Esophagus (tissue), 2 donors: ENCODE measurements at regions not wholly inside any gene's neighbourhood (a gene's known extent, or its start where the extent isn't known, plus 50 kb on each side); places are given as distances from the start of the nearest gene placed in this dataset.

Experiments
- H3K27ac ChIP-seq, 2 donors: one replicate each; pipeline ENCODE4 v1.5.1; 2013; ENCODE audit warnings: low read depth in 2 of 2, mild to moderate bottlenecking in 2 of 2, inconsistent platforms in 1 of 2, low read length in 1 of 2, moderate library complexity in 1 of 2
- H3K27me3 ChIP-seq, 2 donors: one replicate each; pipeline ENCODE4 v1.6.1; 2013; ENCODE audit warnings: low read length in 2 of 2, control low read depth in 1 of 2, mild to moderate bottlenecking in 1 of 2; ENCODE audit not compliant: insufficient read depth in 2 of 2, control insufficient read depth in 1 of 2
- H3K36me3 ChIP-seq, 2 donors: one replicate each; pipeline ENCODE4 v1.6.1; 2013; ENCODE audit warnings: low read length in 1 of 2; ENCODE audit not compliant: control insufficient read depth in 2 of 2, insufficient read depth in 2 of 2
- H3K4me1 ChIP-seq, 2 donors: one replicate each; pipeline ENCODE4 v1.6.1; 2013; ENCODE audit warnings: low read length in 1 of 2; ENCODE audit not compliant: control insufficient read depth in 2 of 2, insufficient read depth in 2 of 2
- H3K4me3 ChIP-seq, 2 donors: one replicate each; pipeline ENCODE4 v1.5.1; 2013; ENCODE audit warnings: low read length in 2 of 2, mild to moderate bottlenecking in 2 of 2, low read depth in 1 of 2, moderate library complexity in 1 of 2
- H3K9me3 ChIP-seq, 2 donors: one replicate each; pipeline ENCODE4 v1.6.1; 2013; ENCODE audit warnings: mild to moderate bottlenecking in 2 of 2, low read depth in 1 of 2, low read length in 1 of 2, moderate library complexity in 1 of 2; ENCODE audit not compliant: control insufficient read depth in 2 of 2, insufficient read depth in 1 of 2
- WGBS, 2 donors: extraction: QIAGEN DNeasy Blood & Tissue Kit; methylation state at CpG; one replicate each; pipeline ENCODE4 v1.1.7; 2013; 5-methylcytosine and 5-hydroxymethylcytosine counted together
- donor health status: healthy with polysubstance abuse.
- donor health status: Bipolar disorder and iron deficiency.

GRCh38 chr2:122367646-122368010 is 612.2 kb downstream of the TSN start:
- Histone ChIP-seq H3K27me3 (no peaks in the 10 kb centered on the region), H3K4me1 (no peaks in the 10 kb centered on the region), H3K9me3 (no peaks in the 10 kb centered on the region), H3K36me3 (no peaks in the 10 kb centered on the region), H3K27ac (no peak overlapping the region), H3K4me3 (no peak overlapping the region)
- WGBS, 2 donors, result 58 to 59% methylated on average over 2 of the region's 2 CpGs

GRCh38 chr2:122368576-122369243 is 613.3 kb downstream of the TSN start:
- Histone ChIP-seq H3K27me3 (no peaks in the 10 kb centered on the region), H3K36me3 (no peaks in the 10 kb centered on the region), H3K27ac (no peak overlapping the region), H3K4me1 (no peaks in the 10 kb centered on the region), H3K4me3 (no peak overlapping the region), H3K9me3 (no peaks in the 10 kb centered on the region)
- 39 to 48% methylated on average over 1 of the region's 1 CpG for WGBS, 2 donors

DNA sequence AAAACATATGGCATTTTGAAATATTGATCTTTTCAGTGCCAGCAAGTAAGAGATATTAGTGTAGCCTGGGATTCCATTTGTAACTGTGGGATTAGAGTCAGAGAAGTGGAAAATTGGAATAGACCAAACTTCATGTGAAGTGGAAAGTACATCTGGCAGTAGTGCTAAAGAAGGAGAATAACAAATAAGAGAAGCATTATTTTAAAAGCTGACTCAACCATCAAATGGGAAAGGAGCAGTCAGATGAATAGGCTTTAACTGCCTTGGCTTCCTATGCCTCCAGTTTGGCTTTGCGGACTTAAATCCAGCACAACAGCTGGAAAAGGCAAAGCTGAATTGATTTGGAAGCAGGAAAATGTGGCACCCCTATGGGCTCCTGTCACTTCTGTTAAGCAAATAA is 623.1 kb downstream of the TSN start:
- no peaks in the 10 kb centered on the region for H3K4me1 ChIP-seq

GRCh38 chr2:122384768-122385333 is 629.4 kb downstream of the TSN start:
- WGBS, 2 donors, result 70 to 84% methylated on average over 4 of the region's 4 CpGs
- Histone ChIP-seq H3K27me3 (no peaks in the 10 kb centered on the region), H3K4me3 (no peak overlapping the region)

More for the DNA sequence above, 623.1 kb downstream of the TSN start:
- WGBS, 2 donors, result 88 to 89% methylated on average over 1 of the region's 1 CpG
- H3K36me3 ChIP-seq, result no peaks in the 10 kb centered on the region
- no peaks in the 10 kb centered on the region for H3K27me3 ChIP-seq
- H3K9me3 ChIP-seq, result no peaks in the 10 kb centered on the region
- no peak overlapping the region for H3K27ac ChIP-seq
- H3K4me3 ChIP-seq, result no peak overlapping the region

DNA sequence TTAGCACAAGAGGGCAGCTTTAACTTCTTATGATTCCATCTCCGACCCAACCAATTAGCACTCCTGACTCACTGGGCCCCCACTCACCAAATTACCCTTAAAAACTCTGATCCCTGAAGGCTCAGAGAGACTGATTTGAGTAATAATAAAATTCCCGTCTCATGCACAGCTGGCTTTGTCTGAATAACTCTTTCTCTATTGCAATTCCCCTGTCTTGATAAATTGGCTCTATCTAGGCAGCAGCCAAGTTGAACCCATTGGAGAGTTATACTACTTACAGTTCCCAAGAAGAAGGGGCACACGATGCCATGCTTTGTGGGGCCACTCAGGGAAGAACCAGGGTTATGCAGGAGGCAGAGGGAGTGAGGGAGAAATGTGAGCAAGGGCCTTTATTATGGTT is 632.8 kb downstream of the TSN start:
- Histone ChIP-seq H3K9me3 (peaks cover 3 to 4% of the 10 kb centered on the region in 2 donors), H3K4me1 (no peaks in the 10 kb centered on the region), H3K36me3 (no peaks in the 10 kb centered on the region), H3K27ac (no peak overlapping the region), H3K4me3 (no peak overlapping the region), H3K27me3 (no peaks in the 10 kb centered on the region)
- WGBS, 2 donors, result 82 to 89% methylated on average over 3 of the region's 3 CpGs

More at GRCh38 chr2:122384768-122385333, 629.4 kb downstream of the TSN start:
- H3K36me3 ChIP-seq, result no peaks in the 10 kb centered on the region
- no peak overlapping the region for H3K27ac ChIP-seq
- H3K4me1 ChIP-seq, result no peaks in the 10 kb centered on the region
- peaks cover 3 to 4% of the 10 kb centered on the region in 2 donors for H3K9me3 ChIP-seq

DNA sequence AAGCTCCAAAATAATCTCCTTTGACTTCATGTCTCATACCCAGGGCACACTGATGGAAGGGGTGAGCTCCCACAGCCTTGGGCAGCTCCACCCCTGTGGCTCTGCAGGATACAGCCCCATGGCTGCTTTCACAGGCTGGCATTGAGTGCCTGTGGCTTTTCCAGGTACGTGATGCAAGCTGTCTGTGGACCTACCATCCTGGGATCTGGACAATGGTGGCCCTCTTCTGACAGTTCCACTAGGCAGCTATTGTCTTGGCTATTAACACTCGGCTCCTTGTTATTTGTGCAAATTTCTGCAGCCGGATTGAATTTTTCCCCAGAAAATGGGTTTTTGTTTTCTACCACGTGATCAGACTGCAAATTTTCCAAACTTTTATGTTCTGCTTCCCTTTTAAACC is 634.2 kb downstream of the TSN start:
- whole genome bisulfite sequencing, 2 donors, result 71 to 76% methylated on average over 4 of the region's 4 CpGs
- H3K4me3 ChIP-seq, result no peak overlapping the region
- no peaks in the 10 kb centered on the region for H3K27me3 ChIP-seq
- peaks cover 3 to 4% of the 10 kb centered on the region in 2 donors for H3K9me3 ChIP-seq
- no peaks in the 10 kb centered on the region for H3K36me3 ChIP-seq
- H3K27ac ChIP-seq, result no peak overlapping the region
- H3K4me1 ChIP-seq, result no peaks in the 10 kb centered on the region

DNA sequence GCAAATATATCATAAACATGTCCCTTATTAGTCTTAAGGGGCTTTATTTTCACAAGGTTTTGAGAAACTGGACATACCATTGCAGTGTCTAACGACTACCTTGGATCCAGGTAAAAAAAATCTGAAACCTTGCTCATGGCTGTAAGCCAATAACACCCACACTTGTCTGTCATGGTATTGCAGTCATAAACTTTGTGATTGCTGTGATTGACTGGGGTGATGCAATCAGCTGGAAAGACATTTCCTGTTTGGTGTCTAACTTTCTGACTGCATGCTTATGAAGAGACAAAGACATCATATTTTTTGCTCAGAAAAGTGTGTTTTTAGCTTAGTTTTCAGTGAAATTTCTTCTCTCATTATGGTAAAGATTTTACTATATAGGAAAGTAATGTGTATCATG is 635.0 kb downstream of the TSN start:
- 56 to 67% methylated on average over 1 of the region's 1 CpG for WGBS, 2 donors
- H3K4me3 ChIP-seq, result no peak overlapping the region
- no peaks in the 10 kb centered on the region for H3K27me3 ChIP-seq
- H3K4me1 ChIP-seq, result no peaks in the 10 kb centered on the region
- peaks cover 3 to 4% of the 10 kb centered on the region in 2 donors for H3K9me3 ChIP-seq
- no peaks in the 10 kb centered on the region for H3K36me3 ChIP-seq
- no peak overlapping the region for H3K27ac ChIP-seq

DNA sequence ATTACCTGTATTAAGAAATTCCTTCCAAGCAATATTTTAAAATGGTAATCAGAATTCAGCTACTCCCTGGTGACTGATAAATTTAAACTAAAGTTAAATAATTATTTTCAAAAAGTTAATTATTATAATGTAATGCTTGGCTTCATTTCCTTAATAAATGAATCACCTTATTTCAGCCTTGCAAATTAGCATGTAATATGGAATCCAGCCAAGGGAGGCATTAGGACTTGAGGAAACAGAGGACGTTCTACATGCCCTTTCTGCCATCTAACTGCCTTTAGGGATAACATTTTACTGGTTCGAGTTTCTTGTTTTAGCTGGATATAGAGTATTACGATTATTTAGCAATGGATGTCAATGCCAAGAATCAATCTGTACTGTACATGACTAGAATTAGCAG is 636.3 kb downstream of the TSN start:
- WGBS, 2 donors, result 62 to 64% methylated on average over 3 of the region's 3 CpGs
- Histone ChIP-seq H3K27ac (no peak overlapping the region), H3K4me3 (no peak overlapping the region), H3K4me1 (no peaks in the 10 kb centered on the region), H3K27me3 (no peaks in the 10 kb centered on the region), H3K36me3 (no peaks in the 10 kb centered on the region), H3K9me3 (peaks cover 3 to 4% of the 10 kb centered on the region in 2 donors)

DNA sequence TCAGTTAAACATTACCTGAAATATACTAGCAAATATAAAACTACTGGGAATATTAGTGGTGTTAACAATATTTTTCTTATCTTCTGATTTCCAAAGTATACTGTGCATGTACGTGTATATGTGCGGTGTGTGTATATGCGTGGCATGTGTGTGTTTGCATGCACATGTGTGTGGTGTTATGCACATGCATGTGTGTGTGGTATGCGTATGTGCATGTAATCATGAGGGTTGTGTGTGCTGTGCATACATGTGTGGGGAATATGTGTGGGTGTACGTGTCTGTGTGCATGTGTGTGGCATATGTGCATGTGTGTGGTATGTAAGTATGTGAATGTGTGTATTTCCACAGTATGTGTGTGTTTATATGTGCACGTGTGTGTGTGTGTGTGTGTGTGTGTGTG is 640.2 kb downstream of the TSN start:
- Histone ChIP-seq H3K9me3 (no peaks in the 10 kb centered on the region), H3K4me3 (no peak overlapping the region), H3K27me3 (no peaks in the 10 kb centered on the region), H3K36me3 (no peaks in the 10 kb centered on the region), H3K27ac (no peak overlapping the region), H3K4me1 (no peaks in the 10 kb centered on the region)
- 86 to 89% methylated on average over 6 of the region's 6 CpGs for WGBS, 2 donors

GRCh38 chr2:122411231-122411630 is 655.8 kb downstream of the TSN start:
- Histone ChIP-seq H3K27me3 (no peaks in the 10 kb centered on the region), H3K27ac (no peak overlapping the region), H3K4me3 (no peak overlapping the region), H3K4me1 (no peaks in the 10 kb centered on the region), H3K9me3 (no peaks in the 10 kb centered on the region), H3K36me3 (no peaks in the 10 kb centered on the region)
- 67 to 68% methylated on average over 5 of the region's 5 CpGs for WGBS, 2 donors
